ENCODE measurements at regions not wholly inside any gene's neighbourhood (a gene's known extent, or its start where the extent isn't known, plus 50 kb on each side); places are given as distances from the start of the nearest gene placed in this dataset.

DNA sequence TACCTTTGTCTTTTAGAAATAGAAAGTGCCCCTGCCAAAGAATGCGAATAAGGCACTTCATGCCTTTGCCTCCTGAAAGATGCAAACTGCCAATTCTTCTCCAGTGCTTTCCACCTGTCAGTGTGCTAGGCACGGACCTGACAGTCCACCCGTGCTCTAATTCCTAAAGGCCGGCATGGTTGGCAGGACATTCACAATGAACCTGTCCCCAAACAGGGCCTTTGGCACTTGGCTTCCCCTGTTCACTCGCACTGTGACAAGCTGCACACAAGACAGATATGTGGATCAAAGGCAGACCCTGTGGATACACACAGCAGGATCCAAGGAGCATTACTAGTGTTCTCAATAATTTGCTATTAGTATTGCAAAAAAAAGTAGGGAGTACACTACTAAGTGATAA is 505.7 kb upstream of the AGTR1 start:
- Histone ChIP-seq H3K79me2 (ENCODE audit: control insufficient read depth, insufficient read depth, low read length) (no peaks in the 10 kb centered on the region), H3K27ac (ENCODE audit: control insufficient read depth, insufficient read depth) (no peak overlapping the region), H2AFZ (ENCODE audit: control insufficient read depth, low read depth, low read length) (no peak overlapping the region), H3K9ac (ENCODE audit: control insufficient read depth, insufficient read depth, low read length) (no peak overlapping the region), H4K20me1 (ENCODE audit: control insufficient read depth, insufficient read depth) (no peaks in the 10 kb centered on the region), H3K9me3 (replicated peaks; ENCODE audit: control insufficient read depth, insufficient read depth, low read length) (no peaks in the 10 kb centered on the region), H3K4me3 (no peak overlapping the region), H3K36me3 (ENCODE audit: control insufficient read depth in 2 of 2, insufficient read depth in 2 of 2, low read length in 1 of 2) (no peaks in the 10 kb centered on the region), H3K27me3 (replicated peaks in 1 of 2; ENCODE audit: control insufficient read depth in 2 of 2, insufficient read depth in 2 of 2, low read length in 1 of 2) (no peaks in the 10 kb centered on the region), H3K4me1 (ENCODE audit: control insufficient read depth, insufficient read depth, low read length) (no peaks in the 10 kb centered on the region), H3K4me2 (ENCODE audit: control insufficient read depth, insufficient read depth) (no peak overlapping the region)
- ChIA-PET CTCF (no interaction called here), RAD21 (ENCODE audit: unreplicated experiment) (no interaction called here), POLR2A (no interaction called here), SMC1A (ENCODE audit: uncharacterized antibody, unreplicated experiment) (interaction anchor here (1.2 to 2.3 kb wide), 3 partner anchors 10 to 30 kb away, joined by 3 to 6 read pairs (median 3); no protein-coding TSS in a partner anchor)
- intact Hi-C loops (cut with micrococcal nuclease; ENCODE audit: unreplicated experiment) (no loop called here), in situ Hi-C loops (cut with MboI) (no loop called here)
- DNase-seq (ENCODE audit: low read depth, low spot score) = no peak
- ATAC-seq = no peak
- no TSS peak for BruUV-seq (replicated peaks)
- no peak for FAIRE-seq
- WGBS (ENCODE audit: insufficient coverage, insufficient replicate concordance, low lambda C conversion rate, missing lambda C conversion rate) = 9% methylated on average over 5 of the region's 5 CpGs
- TF ChIP-seq, protein P1, sequence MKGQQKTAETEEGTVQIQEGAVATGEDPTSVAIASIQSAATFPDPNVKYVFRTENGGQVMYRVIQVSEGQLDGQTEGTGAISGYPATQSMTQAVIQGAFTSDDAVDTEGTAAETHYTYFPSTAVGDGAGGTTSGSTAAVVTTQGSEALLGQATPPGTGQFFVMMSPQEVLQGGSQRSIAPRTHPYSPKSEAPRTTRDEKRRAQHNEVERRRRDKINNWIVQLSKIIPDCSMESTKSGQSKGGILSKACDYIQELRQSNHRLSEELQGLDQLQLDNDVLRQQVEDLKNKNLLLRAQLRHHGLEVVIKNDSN (IDR thresholded peaks at IDR 0.05; ENCODE audit: borderline replicate concordance, extremely low read length, insufficient read depth, low read depth, low read length) = no peak
- no peak for TF ChIP-seq YY1 (IDR thresholded peaks at IDR 0.05; ENCODE audit: low read depth, low read length)
- TF ChIP-seq, protein P2, sequence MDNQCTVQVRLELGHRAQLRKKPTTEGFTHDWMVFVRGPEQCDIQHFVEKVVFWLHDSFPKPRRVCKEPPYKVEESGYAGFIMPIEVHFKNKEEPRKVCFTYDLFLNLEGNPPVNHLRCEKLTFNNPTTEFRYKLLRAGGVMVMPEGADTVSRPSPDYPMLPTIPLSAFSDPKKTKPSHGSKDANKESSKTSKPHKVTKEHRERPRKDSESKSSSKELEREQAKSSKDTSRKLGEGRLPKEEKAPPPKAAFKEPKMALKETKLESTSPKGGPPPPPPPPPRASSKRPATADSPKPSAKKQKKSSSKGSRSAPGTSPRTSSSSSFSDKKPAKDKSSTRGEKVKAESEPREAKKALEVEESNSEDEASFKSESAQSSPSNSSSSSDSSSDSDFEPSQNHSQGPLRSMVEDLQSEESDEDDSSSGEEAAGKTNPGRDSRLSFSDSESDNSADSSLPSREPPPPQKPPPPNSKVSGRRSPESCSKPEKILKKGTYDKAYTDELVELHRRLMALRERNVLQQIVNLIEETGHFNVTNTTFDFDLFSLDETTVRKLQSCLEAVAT (IDR thresholded peaks at IDR 0.05) = no peak
- TF ChIP-seq, protein P3, sequence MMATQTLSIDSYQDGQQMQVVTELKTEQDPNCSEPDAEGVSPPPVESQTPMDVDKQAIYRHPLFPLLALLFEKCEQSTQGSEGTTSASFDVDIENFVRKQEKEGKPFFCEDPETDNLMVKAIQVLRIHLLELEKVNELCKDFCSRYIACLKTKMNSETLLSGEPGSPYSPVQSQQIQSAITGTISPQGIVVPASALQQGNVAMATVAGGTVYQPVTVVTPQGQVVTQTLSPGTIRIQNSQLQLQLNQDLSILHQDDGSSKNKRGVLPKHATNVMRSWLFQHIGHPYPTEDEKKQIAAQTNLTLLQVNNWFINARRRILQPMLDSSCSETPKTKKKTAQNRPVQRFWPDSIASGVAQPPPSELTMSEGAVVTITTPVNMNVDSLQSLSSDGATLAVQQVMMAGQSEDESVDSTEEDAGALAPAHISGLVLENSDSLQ (IDR thresholded peaks at IDR 0.05) = no peak
- no peak for TF ChIP-seq BRCA1 (IDR thresholded peaks at IDR 0.05; ENCODE audit: low read depth, low read length)
- TF ChIP-seq NFXL1 (IDR thresholded peaks at IDR 0.05; ENCODE audit: borderline replicate concordance) = no peak
- no peak for TF ChIP-seq EP300 (IDR thresholded peaks at IDR 0.05; ENCODE audit: borderline replicate concordance in 1 of 2, control insufficient read depth in 1 of 2, low read depth in 2 of 2, low read length in 2 of 2)
- TF ChIP-seq, protein P4, sequence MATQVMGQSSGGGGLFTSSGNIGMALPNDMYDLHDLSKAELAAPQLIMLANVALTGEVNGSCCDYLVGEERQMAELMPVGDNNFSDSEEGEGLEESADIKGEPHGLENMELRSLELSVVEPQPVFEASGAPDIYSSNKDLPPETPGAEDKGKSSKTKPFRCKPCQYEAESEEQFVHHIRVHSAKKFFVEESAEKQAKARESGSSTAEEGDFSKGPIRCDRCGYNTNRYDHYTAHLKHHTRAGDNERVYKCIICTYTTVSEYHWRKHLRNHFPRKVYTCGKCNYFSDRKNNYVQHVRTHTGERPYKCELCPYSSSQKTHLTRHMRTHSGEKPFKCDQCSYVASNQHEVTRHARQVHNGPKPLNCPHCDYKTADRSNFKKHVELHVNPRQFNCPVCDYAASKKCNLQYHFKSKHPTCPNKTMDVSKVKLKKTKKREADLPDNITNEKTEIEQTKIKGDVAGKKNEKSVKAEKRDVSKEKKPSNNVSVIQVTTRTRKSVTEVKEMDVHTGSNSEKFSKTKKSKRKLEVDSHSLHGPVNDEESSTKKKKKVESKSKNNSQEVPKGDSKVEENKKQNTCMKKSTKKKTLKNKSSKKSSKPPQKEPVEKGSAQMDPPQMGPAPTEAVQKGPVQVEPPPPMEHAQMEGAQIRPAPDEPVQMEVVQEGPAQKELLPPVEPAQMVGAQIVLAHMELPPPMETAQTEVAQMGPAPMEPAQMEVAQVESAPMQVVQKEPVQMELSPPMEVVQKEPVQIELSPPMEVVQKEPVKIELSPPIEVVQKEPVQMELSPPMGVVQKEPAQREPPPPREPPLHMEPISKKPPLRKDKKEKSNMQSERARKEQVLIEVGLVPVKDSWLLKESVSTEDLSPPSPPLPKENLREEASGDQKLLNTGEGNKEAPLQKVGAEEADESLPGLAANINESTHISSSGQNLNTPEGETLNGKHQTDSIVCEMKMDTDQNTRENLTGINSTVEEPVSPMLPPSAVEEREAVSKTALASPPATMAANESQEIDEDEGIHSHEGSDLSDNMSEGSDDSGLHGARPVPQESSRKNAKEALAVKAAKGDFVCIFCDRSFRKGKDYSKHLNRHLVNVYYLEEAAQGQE (IDR thresholded peaks at IDR 0.05; ENCODE audit: low read depth, low read length) = no peak
- TF ChIP-seq ZBED1 (IDR thresholded peaks at IDR 0.05; ENCODE audit: borderline replicate concordance) = no peak
- no peak for TF ChIP-seq CEBPB (IDR thresholded peaks at IDR 0.05; ENCODE audit: borderline replicate concordance in 1 of 2, low read depth in 2 of 2, low read length in 2 of 2)
- TF ChIP-seq, protein P5, sequence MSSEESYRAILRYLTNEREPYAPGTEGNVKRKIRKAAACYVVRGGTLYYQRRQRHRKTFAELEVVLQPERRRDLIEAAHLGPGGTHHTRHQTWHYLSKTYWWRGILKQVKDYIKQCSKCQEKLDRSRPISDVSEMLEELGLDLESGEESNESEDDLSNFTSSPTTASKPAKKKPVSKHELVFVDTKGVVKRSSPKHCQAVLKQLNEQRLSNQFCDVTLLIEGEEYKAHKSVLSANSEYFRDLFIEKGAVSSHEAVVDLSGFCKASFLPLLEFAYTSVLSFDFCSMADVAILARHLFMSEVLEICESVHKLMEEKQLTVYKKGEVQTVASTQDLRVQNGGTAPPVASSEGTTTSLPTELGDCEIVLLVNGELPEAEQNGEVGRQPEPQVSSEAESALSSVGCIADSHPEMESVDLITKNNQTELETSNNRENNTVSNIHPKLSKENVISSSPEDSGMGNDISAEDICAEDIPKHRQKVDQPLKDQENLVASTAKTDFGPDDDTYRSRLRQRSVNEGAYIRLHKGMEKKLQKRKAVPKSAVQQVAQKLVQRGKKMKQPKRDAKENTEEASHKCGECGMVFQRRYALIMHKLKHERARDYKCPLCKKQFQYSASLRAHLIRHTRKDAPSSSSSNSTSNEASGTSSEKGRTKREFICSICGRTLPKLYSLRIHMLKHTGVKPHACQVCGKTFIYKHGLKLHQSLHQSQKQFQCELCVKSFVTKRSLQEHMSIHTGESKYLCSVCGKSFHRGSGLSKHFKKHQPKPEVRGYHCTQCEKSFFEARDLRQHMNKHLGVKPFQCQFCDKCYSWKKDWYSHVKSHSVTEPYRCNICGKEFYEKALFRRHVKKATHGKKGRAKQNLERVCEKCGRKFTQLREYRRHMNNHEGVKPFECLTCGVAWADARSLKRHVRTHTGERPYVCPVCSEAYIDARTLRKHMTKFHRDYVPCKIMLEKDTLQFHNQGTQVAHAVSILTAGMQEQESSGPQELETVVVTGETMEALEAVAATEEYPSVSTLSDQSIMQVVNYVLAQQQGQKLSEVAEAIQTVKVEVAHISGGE (CRISPR knock-in tag; IDR thresholded peaks at IDR 0.05) = no peak
- TF ChIP-seq CHD2 (IDR thresholded peaks at IDR 0.05; ENCODE audit: borderline replicate concordance, low read depth, low read length) = no peak
